SKM-1 (cell line): ENCODE measurements at regions not wholly inside any gene's neighbourhood (a gene's known extent, or its start where the extent isn't known, plus 50 kb on each side); places are given as distances from the start of the nearest gene placed in this dataset.
"Not testable (repeated sequence)": the region's sequence is repeated elsewhere in the genome, so short reads cannot be mapped to it uniquely, and the experiment has no call there.

Experiments
- DNase-seq: peaks from one replicate; lab custom pipeline; 2025; ENCODE audit not compliant: unreplicated experiment; lab: John Stamatoyannopoulos, UW

- DNase-seq = no peak
Observed at GRCh38 chr6:27049863-27050781, 197.4 kb upstream of the PRSS16 start.

GRCh38 chr6:27052082-27052730 is 195.3 kb upstream of the PRSS16 start:
- not testable (repeated sequence) for DNase-seq

GRCh38 chr6:27052731-27053082 is 194.8 kb upstream of the PRSS16 start:
- DNase-seq = no peak

- no peak for DNase-seq
Observed at GRCh38 chr6:27053738-27054137, 193.8 kb upstream of the PRSS16 start.

- no peak for DNase-seq
Observed at GRCh38 chr6:27056615-27057014, 190.9 kb upstream of the PRSS16 start.

GRCh38 chr6:27059621-27060425 is 187.7 kb upstream of the PRSS16 start:
- no peak for DNase-seq

GRCh38 chr6:27061235-27061993 is 186.1 kb upstream of the PRSS16 start:
- no peak for DNase-seq

GRCh38 chr6:27062755-27063154 is 184.7 kb upstream of the PRSS16 start:
- no peak for DNase-seq

- no peak for DNase-seq
Observed at GRCh38 chr6:27065183-27065582, 182.3 kb upstream of the PRSS16 start.

- DNase-seq = no peak
Observed at GRCh38 chr6:27066381-27066780, 181.1 kb upstream of the PRSS16 start.

GRCh38 chr6:27066802-27067201 is 180.7 kb upstream of the PRSS16 start:
- no peak for DNase-seq

GRCh38 chr6:27073441-27073840 is 174.1 kb upstream of the PRSS16 start:
- DNase-seq = no peak

GRCh38 chr6:27076116-27076515 is 171.4 kb upstream of the PRSS16 start:
- no peak for DNase-seq

- DNase-seq = peak; percentile 59
Observed at GRCh38 chr6:27078734-27079357, 168.7 kb upstream of the PRSS16 start.

- DNase-seq = no peak
Observed at GRCh38 chr6:27081188-27081587, 166.3 kb upstream of the PRSS16 start.

GRCh38 chr6:27081931-27082330 is 165.6 kb upstream of the PRSS16 start:
- DNase-seq = no peak

GRCh38 chr6:27088068-27088467 is 159.4 kb upstream of the PRSS16 start:
- no peak for DNase-seq

- peak; percentile 66 for DNase-seq
Observed at GRCh38 chr6:27091661-27092315, 155.7 kb upstream of the PRSS16 start.

GRCh38 chr6:27092316-27092692 is 155.2 kb upstream of the PRSS16 start:
- DNase-seq = no peak

GRCh38 chr6:27095914-27096313 is 151.6 kb upstream of the PRSS16 start:
- no peak for DNase-seq
